ENCODE measurements at regions not wholly inside any gene's neighbourhood (a gene's known extent, or its start where the extent isn't known, plus 50 kb on each side); places are given as distances from the start of the nearest gene placed in this dataset.
"Not testable (repeated sequence)": the region's sequence is repeated elsewhere in the genome, so short reads cannot be mapped to it uniquely, and the experiment has no call there.

DNA sequence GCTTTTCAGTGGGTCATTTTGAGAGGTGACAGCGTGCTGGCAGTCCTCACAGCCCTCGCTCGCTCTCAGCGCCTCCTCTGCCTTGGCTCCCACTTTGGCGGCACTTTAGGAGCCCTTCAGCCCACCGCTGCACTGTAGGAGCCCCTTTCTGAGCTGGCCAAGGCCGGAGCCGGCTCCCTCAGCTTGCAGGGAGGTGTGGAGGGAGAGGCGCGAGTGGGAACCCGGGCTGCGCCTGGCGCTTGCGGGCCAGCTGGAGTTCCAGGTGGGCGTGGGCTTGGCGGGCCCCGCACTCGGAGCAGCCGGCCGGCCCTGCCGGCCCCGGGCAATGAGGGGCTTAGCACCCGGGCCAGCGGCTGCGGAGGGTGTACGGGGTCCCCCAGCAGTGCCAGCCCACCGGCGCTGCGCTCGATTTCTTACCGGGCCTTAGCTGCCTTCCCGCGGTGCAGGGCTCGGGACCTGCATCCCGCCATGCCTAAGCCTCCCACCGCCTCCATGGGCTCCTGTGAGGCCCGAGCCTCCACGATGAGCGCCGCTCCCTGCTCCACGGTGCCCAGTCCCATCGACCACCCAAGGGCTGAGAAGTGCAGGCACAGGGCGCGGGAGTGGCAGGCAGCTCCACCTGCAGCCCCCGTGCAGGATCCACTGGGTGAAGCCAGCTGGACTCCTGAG, 289.1 kb upstream of the UBE2E3 start:
- TF ChIP-seq, protein P1, sequence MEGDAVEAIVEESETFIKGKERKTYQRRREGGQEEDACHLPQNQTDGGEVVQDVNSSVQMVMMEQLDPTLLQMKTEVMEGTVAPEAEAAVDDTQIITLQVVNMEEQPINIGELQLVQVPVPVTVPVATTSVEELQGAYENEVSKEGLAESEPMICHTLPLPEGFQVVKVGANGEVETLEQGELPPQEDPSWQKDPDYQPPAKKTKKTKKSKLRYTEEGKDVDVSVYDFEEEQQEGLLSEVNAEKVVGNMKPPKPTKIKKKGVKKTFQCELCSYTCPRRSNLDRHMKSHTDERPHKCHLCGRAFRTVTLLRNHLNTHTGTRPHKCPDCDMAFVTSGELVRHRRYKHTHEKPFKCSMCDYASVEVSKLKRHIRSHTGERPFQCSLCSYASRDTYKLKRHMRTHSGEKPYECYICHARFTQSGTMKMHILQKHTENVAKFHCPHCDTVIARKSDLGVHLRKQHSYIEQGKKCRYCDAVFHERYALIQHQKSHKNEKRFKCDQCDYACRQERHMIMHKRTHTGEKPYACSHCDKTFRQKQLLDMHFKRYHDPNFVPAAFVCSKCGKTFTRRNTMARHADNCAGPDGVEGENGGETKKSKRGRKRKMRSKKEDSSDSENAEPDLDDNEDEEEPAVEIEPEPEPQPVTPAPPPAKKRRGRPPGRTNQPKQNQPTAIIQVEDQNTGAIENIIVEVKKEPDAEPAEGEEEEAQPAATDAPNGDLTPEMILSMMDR (IDR thresholded peaks at IDR 0.05; ENCODE audit: insufficient read depth, low read depth, low read length), result not testable (repeated sequence)
- TF ChIP-seq EZH2 (IDR thresholded peaks at IDR 0.05; ENCODE audit: insufficient read depth, low read length), result not testable (repeated sequence)

Measured in astrocyte (in vitro differentiated cells and primary cell).